Kidney epithelial cell (primary cell): ENCODE measurements at regions not wholly inside any gene's neighbourhood (a gene's known extent, or its start where the extent isn't known, plus 50 kb on each side); places are given as distances from the start of the nearest gene placed in this dataset.
"Not testable (repeated sequence)": the region's sequence is repeated elsewhere in the genome, so short reads cannot be mapped to it uniquely, and the experiment has no call there.

ENCODE experiments used
- DNase-seq: peaks from one replicate; pipeline ENCODE4 v3.0.0-alpha.2; 2010; ENCODE audit warnings: low read depth
- H3K27me3 ChIP-seq: 2 replicates; pipeline ENCODE4 v1.6.0; 2011; ENCODE audit warnings: low read length; ENCODE audit not compliant: control insufficient read depth, insufficient read depth
- H3K36me3 ChIP-seq: 2 replicates; pipeline ENCODE4 v1.5.1; 2011; ENCODE audit warnings: low read length; ENCODE audit not compliant: control insufficient read depth, insufficient read depth
- H3K4me3 ChIP-seq: 2 replicates; pipeline ENCODE4 v1.5.1; 2011; ENCODE audit warnings: low read depth, mild to moderate bottlenecking, control low read depth, low read length
- TF ChIP-seq, protein P1 (sequence below): IDR thresholded peaks from 2 replicates; pipeline ENCODE4 v1.5.1; 2011; ENCODE audit warnings: mild to moderate bottlenecking, moderate library complexity, low read length, control low read depth, inconsistent platforms; ENCODE audit not compliant: insufficient read depth, poor library complexity, severe bottlenecking

- Histone ChIP-seq H3K36me3 (no peaks in the 10 kb centered on the region), H3K27me3 (no peaks in the 10 kb centered on the region), H3K4me3 (no peak overlapping the region)
- DNase-seq: no peak
- TF ChIP-seq, protein P1, sequence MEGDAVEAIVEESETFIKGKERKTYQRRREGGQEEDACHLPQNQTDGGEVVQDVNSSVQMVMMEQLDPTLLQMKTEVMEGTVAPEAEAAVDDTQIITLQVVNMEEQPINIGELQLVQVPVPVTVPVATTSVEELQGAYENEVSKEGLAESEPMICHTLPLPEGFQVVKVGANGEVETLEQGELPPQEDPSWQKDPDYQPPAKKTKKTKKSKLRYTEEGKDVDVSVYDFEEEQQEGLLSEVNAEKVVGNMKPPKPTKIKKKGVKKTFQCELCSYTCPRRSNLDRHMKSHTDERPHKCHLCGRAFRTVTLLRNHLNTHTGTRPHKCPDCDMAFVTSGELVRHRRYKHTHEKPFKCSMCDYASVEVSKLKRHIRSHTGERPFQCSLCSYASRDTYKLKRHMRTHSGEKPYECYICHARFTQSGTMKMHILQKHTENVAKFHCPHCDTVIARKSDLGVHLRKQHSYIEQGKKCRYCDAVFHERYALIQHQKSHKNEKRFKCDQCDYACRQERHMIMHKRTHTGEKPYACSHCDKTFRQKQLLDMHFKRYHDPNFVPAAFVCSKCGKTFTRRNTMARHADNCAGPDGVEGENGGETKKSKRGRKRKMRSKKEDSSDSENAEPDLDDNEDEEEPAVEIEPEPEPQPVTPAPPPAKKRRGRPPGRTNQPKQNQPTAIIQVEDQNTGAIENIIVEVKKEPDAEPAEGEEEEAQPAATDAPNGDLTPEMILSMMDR: no peak
Observed at GRCh38 chr18:54453996-54454395, 96.3 kb downstream of the C18orf54 start.

- no peak overlapping the region for H3K4me3 ChIP-seq
- DNase-seq: no peak
- H3K27me3 ChIP-seq: no peaks in the 10 kb centered on the region
- TF ChIP-seq, protein P1: no peak
- H3K36me3 ChIP-seq: no peaks in the 10 kb centered on the region
Observed at GRCh38 chr18:54465502-54465901, 107.8 kb downstream of the C18orf54 start.

DNA sequence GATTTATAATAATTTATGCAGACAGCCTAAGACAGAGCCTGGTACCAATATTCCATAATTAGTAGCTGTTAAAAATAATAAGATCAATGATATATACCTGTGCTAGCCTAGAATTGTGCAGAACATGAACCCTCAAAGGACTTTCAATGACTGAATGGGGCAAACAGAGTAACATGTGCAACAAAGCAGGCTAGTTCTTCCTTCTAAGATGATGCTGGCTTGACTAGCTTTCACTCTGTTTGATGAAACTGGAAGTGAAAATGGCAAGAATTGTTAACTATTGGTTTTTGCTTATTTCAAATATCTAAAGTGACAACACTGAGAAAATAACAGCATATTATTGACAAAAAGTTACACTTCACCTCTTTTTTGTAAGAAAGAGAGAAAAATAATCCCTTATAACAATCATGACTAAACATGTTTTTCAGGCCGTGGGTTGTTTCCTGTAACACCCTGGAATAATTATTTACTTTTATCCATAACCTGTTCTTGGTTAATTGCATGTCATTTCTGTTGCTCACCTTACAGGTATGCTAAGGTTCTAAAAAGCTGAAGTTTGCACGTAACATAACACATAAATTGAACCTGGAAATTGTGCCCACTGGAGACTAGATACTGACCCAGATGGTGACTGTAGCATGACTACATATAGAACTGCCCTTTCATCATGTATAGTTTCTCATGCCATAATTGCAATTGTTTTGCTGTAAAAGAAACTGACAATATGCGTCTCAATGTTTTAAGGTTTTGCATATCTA lies 108.7 kb downstream of the C18orf54 start:
- TF ChIP-seq, protein P1: no peak
- Histone ChIP-seq H3K27me3 (no peaks in the 10 kb centered on the region), H3K36me3 (no peaks in the 10 kb centered on the region), H3K4me3 (no peak overlapping the region)
- no peak for DNase-seq

GRCh38 chr18:54479365-54479764 lies 111.7 kb upstream of the DYNAP start:
- no peak overlapping the region for H3K4me3 ChIP-seq
- no peaks in the 10 kb centered on the region for H3K36me3 ChIP-seq
- TF ChIP-seq, protein P1: no peak
- H3K27me3 ChIP-seq: no peaks in the 10 kb centered on the region
- DNase-seq: peak; percentile 0

- H3K4me3 ChIP-seq: no peak overlapping the region
- H3K36me3 ChIP-seq: no peaks in the 10 kb centered on the region
- no peaks in the 10 kb centered on the region for H3K27me3 ChIP-seq
- DNase-seq: no peak
- TF ChIP-seq, protein P1: no peak
Observed at GRCh38 chr18:54480616-54481015, 110.4 kb upstream of the DYNAP start.

- not testable (repeated sequence) for H3K4me3 ChIP-seq, H3K27me3 ChIP-seq, DNase-seq, H3K36me3 ChIP-seq
Observed at GRCh38 chr18:54502451-54502850, 88.6 kb upstream of the DYNAP start.
